ENCODE measurements at regions not wholly inside any gene's neighbourhood (a gene's known extent, or its start where the extent isn't known, plus 50 kb on each side); places are given as distances from the start of the nearest gene placed in this dataset.

DNA sequence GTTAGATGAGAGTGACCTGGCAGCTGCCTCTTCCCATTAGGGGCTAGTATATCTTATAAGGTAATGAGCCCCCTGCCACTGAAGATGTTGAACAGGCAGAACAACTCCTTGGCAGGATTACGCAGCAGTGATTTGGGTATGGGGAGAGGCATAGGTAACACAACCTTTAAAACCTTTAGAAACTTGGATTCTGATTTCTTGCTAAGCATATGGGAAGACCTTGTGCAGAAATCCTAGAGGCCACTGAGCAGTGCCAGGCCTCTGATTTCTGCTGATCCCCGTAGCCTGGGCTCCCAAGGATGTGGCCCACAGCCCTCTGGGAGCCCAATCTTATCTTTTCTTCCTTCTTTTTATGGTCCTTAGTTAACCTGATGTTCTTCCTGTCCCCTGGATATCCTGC lies 237.9 kb upstream of the ROPN1 start:
- DNase-seq (ENCODE audit: insufficient read length, low spot score): no peak
- FAIRE-seq: no peak

DNA sequence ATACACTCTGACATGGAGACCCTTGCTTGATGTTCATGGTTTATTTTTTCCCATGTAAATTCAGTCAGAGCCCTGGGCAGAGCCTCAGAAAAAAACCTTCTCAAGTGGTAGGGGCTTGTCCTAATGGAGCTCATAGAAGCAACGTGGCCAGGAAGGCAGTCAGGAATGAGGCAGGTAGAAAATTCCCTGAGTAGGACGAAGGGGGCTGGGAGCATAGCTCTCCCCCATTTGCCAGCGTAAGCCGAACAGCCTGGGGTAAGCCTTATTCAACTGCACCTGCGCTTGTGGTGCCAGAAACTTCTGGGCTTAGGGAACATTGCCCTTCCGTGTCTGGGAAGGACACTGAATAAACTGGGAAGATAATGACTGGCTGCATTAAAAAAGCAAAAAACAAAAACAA lies 238.5 kb upstream of the ROPN1 start:
- DNase-seq (ENCODE audit: insufficient read length, low spot score) (no peak), FAIRE-seq (no peak)

DNA sequence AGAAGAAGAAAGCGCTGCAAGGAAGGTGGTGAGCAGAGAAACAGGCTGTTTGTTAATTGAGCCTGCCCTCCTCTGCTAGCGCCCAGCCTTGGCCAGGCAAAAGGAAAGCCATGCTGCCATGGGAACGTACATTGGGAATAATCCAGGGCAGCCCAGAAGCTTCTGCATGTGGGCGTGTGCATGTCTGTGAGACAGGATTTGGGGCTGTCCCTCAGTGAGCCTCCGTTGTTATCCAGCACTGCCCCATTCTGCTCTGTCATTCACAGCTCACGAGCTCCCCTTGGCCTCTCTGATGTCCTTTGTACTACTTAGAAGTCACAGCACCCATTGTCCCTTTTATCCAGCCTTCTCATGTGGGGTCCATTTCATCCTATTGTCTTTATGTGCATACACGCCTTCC lies 239.1 kb upstream of the ROPN1 start:
- DNase-seq (ENCODE audit: insufficient read length, low spot score) (no peak), FAIRE-seq (no peak)

DNA sequence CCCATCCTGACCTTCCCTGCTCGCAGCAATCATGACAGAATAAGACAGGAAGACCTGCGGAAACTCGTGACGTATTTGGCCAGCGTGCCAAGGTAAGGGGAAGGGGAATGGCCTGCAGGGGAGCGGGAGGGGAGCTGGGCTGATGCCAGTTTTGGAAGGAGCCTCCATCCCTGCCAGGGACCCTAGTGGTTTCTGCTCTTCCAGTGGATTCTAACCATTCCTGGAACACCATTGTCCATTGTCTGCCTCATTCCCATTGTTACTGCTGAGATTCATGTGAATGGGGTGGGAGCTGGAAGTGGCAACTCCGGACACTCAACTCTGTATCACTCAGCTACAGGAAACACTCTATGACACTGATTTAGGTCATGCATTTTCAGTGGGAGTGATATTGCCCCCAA lies 242.9 kb upstream of the ROPN1 start:
- DNase-seq (ENCODE audit: insufficient read length, low spot score) (no peak), FAIRE-seq (no peak)

DNA sequence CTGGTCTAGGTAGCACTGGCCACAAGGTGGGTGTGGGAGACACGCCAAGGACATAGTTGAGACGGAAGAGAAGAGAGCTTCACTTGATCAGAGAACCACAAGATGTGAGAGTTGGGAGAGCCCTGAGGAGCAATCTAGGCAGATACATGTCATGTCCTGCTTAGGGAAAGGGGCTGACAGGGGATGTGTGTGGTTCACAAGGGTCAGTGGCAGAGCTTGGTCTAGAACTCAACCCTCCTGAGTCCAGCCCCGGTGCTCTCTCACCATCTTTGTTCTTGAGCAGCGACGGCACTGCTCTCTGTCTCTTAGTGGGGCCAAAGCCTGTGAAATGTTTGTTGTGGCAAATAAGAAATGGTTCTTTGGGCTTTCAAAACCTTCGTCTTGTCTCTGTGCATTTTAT lies 243.5 kb upstream of the ROPN1 start:
- no peak for FAIRE-seq
- DNase-seq (ENCODE audit: insufficient read length, low spot score): no peak

DNA sequence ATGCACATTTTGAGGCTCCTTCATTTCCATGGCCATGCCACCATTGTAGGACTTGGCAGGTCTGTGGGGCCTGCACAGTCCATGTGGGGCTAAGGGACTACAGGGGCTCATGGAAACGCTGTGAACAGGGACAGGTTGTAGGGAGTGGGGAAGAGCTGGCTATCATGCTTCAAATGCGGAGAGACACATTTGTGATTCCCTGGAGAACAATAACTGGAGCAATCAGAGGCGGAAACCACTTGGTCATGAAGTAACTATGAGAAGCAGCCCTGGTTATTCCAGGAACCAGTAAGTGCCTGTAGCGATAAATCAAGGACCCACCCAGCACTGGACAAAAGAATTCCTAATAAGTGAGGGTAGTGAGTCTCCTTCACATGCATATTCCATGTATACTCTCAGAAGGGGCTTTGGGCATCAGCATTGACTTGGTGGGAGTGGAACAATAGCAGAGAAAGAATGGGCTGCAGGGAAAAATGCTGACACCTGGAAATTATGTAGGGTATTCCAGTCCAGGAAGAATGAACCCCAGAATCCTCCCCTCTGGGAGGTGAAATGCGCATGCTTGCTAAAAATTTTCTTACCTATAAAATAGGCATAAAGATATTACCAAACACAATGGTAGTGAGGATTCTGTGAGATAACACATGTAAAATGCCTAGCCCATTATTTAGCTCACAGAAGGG lies 251.4 kb upstream of the ROPN1 start:
- DNase-seq (ENCODE audit: insufficient read length, low spot score) (no peak), FAIRE-seq (no peak)

DNA sequence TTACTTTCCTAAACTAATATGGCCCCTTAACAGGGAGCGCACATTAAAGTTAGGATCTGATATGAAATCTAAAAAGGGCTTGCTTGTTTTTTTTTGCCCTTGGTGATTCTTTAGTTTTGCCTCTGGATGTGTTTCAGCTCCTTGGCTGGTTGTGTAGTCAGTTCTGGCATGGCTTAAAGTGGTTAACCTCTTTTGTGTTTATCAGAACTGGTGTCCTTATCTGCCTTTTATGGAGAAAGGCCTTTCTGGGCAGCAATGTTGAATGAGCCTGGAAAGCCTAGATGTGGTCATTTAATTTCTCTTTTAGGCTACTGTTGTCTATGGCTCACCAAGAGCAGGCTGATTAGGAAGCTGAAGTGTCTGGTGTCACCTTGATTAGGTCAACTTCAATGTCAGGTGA lies 254.5 kb upstream of the ROPN1 start:
- DNase-seq (ENCODE audit: insufficient read length, low spot score): no peak
- no peak for FAIRE-seq

DNA sequence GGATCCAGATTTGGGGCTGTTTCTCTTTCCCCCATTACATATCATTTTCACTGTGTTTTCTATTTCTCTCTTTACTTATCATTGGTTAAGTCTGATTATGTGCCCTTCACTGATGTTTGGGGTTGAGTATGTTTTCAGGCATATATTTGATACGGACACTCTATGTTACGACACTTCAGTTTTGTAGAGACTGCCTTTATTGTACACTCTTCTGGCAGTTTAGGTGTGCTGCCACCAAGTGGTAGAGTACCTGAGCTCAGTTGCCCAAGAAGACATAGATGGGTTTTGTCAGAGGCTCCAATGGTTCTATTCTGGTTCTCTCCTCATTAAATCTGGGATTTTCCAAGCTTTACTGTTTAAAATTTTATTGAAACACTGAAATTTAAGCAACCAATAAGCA lies 255.0 kb upstream of the ROPN1 start:
- FAIRE-seq: peak; percentile 39
- DNase-seq (ENCODE audit: insufficient read length, low spot score): no peak

DNA sequence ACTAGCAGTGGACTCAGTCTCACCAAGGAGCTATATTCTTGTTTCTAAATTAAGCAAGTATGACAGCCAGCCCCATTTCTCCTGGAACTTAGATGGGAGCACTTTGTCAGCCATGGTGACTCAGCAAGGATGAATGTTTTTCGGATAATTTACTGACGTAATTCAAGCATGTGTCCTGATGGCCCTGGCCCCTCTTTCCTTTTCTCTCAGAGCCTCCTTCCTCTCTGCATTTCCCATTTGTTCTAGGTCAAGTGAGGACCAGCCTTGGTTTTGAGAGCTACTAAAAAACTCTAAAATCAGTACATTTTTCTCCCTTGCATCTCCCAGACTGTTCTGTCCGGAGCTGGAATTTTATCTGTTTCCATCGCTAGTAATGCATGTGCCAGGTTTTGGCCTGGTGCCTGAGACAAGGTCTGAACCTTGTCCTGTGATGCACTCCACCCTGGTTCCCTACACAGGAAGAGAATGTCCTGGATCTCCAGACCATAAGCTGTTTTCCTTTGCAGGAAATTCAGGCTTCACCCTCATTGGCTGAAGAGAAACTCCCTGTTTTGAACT lies 256.6 kb upstream of the ROPN1 start:
- FAIRE-seq: no peak
- no peak for DNase-seq (ENCODE audit: insufficient read length, low spot score)

DNA sequence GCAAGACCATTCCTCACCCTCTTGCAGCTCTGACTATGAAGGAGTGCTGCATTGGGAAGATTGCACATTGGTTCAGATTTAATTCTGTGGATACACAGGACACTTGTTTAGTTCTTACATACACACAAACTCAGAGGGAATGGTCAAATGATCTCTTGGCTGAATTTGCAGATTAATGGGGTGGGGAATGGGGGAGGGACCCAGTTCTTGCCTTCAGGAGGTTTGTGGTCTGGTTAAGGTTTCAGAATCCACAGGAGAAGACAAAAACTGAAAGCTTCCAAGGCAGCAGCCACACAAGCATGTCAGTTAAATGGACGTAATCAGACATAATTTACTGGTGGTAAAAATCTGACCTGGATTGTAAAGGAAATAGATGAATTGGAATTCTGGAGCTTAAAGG lies 257.1 kb upstream of the ROPN1 start:
- FAIRE-seq (no peak), DNase-seq (ENCODE audit: insufficient read length, low spot score) (no peak)

DNA sequence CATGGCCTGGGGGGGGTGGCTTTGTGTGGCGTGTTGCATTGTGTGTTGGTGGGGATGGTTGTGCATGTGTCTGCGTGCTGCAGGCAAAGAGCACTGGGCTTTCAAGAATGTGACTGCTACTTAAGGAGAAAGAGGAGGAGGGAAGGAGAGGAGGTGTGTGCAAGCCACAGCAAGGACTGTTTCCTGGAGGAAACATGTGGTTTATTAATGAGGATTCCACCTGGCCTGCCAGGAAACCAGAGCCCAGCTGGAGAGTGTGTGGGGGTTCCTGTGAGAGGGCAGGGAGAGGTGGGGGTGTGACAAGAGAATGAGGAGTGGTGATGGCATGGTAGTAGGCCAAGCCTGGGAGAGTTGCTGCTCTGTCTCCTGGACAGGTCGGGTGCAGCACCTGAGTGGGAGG lies 258.1 kb upstream of the ROPN1 start:
- no peak for DNase-seq (ENCODE audit: insufficient read length, low spot score)
- FAIRE-seq: no peak

DNA sequence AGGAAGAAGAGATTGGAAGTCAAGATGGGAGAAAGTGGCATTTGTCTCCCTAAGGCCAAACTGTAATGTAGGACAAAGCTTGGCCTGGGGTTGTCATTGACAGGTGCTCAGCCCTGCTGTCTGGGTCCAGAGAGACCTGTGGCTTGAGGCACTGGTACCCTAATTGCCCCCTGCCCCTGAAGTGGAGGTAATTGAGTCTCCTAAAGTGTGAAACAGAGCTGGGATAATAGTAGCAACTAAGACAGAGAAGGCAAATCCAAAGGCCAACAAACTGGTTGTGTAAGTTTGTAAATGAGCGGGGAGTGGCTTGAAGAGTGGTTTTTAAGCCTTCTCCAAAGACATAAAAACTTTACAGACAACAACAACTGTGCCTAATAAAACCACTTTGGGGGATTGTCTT lies 264.2 kb upstream of the ROPN1 start:
- no peak for DNase-seq (ENCODE audit: insufficient read length, low spot score)
- no peak for FAIRE-seq

DNA sequence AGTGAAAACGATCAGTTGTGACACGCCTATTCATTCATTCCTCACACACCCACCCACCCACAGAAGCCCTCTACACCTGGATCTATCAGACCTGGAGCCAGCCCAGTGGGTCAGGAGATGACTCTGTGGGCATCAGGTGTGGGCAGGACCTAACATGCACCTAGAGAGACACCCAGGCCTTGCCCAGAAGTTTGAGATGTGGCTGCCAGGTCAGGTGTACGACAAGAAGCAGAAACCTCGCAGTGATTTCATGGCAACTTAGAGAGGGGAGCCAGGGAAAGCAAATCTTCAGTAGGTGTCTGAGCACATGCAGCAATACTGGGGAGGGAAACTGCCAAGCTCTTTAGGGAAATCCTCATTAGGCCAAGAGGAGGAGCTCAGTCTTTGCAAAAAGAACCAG lies 264.7 kb upstream of the ROPN1 start:
- no peak for DNase-seq (ENCODE audit: insufficient read length, low spot score)
- no peak for FAIRE-seq

DNA sequence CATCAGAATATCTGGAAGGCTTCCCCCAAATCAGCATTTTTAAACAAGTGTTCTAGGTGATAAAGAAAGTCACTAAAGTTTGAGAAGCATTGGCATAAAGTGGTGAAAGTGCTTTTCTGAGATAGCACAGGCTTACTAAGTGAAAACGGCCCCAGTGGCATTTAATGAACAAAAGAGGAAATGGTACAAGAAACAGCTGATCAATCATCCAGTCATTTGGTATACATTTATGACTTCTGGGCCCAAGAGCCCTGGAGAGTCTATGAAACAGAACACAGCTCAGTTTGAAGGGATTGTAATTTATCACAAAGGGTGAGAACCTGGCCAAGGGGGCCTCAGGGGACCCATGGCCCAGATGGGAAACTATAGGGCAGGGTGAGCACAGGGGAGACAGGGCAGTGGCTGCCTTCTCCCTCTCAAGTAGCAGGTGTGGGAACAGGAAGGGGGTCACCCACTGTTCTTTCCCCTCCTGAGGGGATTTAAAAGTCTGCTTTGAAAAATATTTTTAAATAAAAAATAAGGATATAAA lies 265.5 kb upstream of the ROPN1 start:
- no peak for DNase-seq (ENCODE audit: insufficient read length, low spot score)
- no peak for FAIRE-seq

DNA sequence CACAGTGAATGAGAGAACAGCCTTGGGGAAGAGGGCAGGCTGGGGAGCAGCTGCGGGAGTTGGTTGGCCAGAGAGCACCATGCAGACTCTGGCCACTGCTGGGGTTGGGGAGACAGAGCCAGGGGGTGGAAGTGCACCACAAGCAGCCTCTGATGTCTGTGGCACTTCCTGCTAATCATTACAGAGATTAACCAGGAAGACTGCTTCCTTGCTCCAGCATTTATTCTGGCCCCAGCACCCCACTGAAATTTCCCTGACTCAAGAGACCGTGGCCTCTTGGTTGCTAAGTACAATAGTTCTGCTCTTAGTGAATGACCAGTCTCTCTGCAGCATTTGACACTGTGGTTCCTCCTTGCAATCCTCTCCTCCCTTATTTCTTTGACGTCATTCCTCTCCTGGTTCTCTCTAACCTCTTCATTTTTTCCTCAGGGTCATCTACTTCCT lies 266.2 kb upstream of the ROPN1 start:
- FAIRE-seq (no peak), DNase-seq (ENCODE audit: insufficient read length, low spot score) (no peak)

DNA sequence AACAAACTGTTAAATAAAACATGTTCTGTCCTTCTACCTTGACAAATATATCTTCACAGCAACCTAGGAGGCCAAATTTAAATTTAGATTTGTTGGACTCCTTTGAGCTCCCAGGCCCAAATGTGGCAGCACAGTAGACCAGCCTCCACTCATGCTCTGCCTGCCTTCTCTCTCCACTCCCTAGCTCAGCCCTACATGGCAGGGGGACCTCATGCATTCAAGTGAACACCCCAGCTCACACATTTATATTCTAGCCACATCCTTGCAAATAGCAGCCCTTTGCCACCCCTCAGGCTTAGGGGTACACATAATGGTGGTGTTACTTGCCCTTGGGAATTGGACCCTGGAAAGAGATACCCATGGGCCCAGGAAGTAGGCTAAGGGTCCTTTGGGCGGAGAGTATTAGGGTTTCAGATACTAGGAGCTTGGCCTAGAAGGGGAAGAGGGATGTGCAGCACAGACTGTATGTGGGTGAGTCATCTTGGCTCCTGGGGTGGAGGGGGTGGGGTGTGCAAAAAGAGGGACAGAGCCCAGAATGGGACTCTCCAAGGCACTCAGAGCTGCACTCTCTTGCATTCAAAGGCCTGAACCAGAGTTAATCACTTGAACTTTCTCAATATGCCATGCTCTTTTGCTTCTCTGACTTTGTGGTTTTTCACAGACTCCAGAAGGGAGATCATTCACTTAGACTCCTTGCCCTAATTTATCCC lies 268.4 kb upstream of the ROPN1 start:
- DNase-seq (ENCODE audit: insufficient read length, low spot score): no peak
- no peak for FAIRE-seq

DNA sequence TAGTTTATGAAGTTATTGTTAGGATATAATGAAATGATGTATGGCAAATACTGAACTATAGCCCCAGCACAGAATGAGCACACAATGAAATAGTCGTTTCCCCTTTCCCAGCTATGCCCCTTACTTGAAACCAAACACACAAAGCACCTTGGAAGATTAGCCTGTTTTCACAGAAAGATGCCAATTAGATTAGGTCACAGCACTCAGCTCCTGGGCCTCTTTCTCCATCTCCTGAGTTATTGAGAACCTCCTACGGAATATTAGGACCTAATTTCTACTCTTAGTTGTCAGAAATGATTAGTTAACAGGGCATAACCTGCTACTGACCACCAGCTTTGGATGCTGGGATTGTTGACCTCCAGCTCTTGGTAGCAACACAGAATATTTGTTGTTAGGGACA lies 269.4 kb upstream of the ROPN1 start:
- no peak for FAIRE-seq
- DNase-seq (ENCODE audit: insufficient read length, low spot score): no peak

DNA sequence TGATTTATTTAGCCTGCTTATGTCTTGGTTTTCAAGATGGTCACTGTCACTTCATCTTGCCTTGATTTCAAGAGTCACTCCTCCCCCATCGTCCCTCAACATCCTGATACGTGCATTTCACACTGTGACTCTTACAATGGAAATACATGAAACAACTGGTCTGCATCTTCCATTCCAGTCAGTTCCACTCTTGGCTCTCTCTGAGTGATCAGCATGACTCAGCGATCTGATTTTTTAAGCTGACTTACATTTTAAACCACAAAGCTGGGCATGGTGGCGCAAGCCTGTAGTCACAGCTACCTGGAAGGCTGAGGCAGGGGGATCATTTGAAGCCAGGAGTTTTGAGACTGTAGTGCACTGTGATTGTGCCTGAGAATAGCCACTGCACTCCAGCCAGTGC lies 271.2 kb upstream of the ROPN1 start:
- FAIRE-seq (no peak), DNase-seq (ENCODE audit: insufficient read length, low spot score) (no peak)

DNA sequence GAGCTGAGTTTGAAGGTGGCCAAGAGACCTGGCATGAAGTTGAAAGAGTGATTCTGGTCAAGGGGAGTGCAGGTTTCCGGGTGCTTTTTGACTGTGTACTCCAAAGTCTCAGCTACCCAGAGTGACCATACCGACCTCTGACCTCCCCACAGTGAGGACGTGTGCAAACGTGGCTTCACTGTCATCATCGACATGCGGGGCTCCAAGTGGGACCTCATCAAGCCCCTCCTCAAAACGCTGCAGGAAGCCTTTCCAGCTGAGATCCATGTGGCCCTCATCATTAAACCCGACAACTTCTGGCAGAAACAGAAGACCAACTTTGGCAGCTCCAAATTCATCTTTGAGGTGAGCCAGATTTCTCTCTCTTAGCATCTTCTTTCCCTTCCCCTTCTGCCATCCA lies 272.4 kb upstream of the ROPN1 start:
- no peak for FAIRE-seq
- no peak for DNase-seq (ENCODE audit: insufficient read length, low spot score)

DNA sequence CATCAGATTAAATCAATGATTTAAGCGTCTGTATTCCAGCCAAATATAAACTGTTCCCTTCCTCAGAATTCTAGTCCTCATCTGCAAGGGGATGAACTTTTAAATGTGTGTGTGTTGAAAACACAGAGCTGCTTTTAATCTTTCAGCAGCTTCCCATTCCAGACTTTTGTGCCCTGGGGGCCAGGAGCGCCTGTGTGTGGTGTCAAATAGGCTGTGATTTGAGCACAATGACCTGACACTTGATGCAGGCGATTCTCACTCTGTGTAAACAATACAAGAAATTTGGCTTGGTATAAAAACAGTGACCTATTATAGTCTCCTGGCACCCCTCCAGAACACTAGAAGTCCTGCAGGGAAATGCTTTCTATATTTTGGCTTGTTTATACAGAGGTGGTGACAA lies 274.6 kb upstream of the ROPN1 start:
- no peak for FAIRE-seq
- no peak for DNase-seq (ENCODE audit: insufficient read length, low spot score)

DNA sequence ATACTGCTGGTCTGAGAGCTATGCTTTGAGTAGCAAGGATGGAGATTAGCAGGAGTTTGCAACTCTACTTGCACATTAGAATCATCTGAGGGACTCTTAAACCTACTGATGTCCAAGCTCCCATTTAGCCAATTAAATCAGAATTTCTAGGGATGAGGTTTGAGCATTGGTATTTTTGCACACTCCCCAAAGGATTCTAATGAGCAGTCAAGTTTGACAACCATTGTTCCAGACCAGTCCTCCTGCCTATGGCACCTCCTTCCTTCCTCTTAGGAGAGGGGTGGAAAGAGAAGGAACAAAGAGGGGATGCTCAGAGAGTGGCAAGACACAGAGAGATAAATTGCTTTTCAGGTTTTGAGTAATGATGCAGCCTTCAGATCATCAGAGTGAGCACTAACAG lies 275.5 kb upstream of the ROPN1 start:
- no peak for DNase-seq (ENCODE audit: insufficient read length, low spot score)

DNA sequence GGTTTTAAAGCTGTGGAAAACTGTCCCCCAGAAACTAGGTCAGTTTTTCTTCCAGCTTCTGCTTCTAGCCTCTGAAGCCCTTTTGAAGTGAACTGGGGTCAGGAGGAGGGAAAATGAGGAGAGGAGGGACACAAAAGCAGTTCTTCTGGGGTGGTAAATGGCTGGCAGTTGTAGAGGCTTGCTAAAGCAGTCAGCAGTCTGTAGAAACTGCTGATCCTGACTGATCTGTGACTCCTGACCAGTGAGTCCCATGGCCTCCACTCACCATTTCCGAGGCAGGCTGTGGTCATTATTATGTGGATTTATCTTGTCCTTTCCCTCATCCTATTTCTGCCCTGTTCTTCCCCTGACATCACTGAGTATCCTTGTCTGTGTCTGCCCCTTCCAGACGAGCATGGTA lies 276.4 kb upstream of the ROPN1 start:
- no peak for DNase-seq (ENCODE audit: insufficient read length, low spot score)
- FAIRE-seq: no peak

More for the DNA sequence above, 275.5 kb upstream of the ROPN1 start:
- FAIRE-seq: no peak

Data from GM19239 (cell line).